HFF-Myc (cell line): ENCODE measurements at regions not wholly inside any gene's neighbourhood (a gene's known extent, or its start where the extent isn't known, plus 50 kb on each side); places are given as distances from the start of the nearest gene placed in this dataset.

ENCODE experiments used
- DNase-seq: peaks from one replicate; pipeline ENCODE4 v3.0.0-alpha.2; 2011; ENCODE audit warnings: low read depth; ENCODE audit errors: extremely low read depth
- H3K4me3 ChIP-seq: replicated peaks from 2 replicates; pipeline ENCODE4 v1.5.1; 2011; ENCODE audit warnings: low read depth, mild to moderate bottlenecking, control low read depth, low read length
- TF ChIP-seq, protein P1 (sequence below): IDR thresholded peaks from 2 replicates; pipeline ENCODE4 v1.5.1; 2012; ENCODE audit warnings: mild to moderate bottlenecking, low read depth, low read length, control low read depth; ENCODE audit errors: missing control alignments

GRCh38 chr1:83619170-83619896 is 379.6 kb downstream of the TTLL7 start:
- TF ChIP-seq, protein P1, sequence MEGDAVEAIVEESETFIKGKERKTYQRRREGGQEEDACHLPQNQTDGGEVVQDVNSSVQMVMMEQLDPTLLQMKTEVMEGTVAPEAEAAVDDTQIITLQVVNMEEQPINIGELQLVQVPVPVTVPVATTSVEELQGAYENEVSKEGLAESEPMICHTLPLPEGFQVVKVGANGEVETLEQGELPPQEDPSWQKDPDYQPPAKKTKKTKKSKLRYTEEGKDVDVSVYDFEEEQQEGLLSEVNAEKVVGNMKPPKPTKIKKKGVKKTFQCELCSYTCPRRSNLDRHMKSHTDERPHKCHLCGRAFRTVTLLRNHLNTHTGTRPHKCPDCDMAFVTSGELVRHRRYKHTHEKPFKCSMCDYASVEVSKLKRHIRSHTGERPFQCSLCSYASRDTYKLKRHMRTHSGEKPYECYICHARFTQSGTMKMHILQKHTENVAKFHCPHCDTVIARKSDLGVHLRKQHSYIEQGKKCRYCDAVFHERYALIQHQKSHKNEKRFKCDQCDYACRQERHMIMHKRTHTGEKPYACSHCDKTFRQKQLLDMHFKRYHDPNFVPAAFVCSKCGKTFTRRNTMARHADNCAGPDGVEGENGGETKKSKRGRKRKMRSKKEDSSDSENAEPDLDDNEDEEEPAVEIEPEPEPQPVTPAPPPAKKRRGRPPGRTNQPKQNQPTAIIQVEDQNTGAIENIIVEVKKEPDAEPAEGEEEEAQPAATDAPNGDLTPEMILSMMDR: no peak
- no peak for DNase-seq
- no peak overlapping the region for H3K4me3 ChIP-seq

DNA sequence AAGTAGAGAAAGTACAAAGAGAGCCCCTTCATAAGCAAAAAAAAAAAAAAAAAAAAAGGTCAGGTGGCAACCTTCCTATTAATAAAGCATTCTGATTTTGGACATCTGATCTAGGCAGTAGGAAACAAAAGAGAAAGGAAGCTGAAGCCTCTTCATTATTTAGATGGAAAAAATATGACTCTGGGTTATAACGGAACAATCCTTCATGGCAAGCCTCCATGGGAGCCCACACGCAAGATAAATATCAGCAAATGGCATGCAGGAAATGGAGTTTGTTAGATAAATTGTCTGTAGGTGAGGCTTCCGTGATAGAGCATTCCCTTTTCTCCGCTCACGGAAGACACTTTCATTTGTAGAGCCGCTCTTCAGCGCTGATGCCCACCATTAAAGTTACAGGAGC is 381.0 kb downstream of the TTLL7 start:
- no peak for DNase-seq
- no peak overlapping the region for H3K4me3 ChIP-seq
- TF ChIP-seq, protein P1: no peak

- H3K4me3 ChIP-seq: no peak overlapping the region
- DNase-seq: no peak
Measured at GRCh38 chr1:83615370-83615769, 383.6 kb downstream of the TTLL7 start.

DNA sequence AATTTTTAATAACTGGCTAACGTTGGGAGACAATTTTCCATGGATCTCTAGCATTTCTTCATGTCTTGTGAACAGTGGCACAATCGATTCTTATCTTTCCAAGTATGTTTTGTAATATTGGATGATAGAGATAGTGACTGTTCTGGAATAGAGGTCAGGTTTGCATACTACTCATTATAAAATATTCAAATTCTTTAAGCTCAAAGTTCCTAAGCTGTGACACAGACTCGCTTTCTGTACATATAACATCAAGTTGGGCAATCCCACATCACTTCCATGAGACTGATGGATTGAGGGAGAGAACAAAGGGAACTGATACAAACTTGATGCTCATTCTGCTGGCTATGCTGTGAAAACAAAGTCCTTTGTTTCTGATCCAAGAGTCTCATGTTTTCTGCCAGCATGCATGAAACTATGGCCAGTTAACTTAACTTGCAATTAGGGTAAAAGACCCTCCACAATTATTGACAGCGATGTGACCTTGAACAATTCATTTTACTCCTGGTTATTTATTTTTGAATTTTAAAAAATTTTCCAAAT is 392.4 kb downstream of the TTLL7 start:
- TF ChIP-seq, protein P1: no peak
- DNase-seq: no peak
- H3K4me3 ChIP-seq: no peak overlapping the region

More at GRCh38 chr1:83615370-83615769, 383.6 kb downstream of the TTLL7 start:
- TF ChIP-seq, protein P1: no peak

DNA sequence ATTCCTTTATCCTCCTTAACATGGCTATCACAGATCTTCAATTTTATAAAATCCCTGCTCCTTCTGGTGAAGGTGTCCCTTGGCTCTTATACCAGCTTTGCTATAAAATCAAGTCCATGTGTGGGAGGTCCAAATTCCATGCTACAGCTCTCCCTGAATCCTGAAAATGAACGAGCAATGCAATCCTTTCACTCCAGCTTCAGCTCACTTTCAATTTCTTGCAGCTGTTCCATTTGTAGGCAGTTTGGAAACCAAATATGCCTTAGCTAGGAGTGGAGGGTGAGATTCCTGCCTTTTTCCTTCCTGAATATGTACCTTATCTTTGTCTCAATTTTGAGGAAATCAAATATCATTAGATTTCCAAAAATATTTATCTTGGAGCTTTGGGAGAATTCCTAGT is 402.6 kb downstream of the TTLL7 start:
- TF ChIP-seq, protein P1: no peak
- H3K4me3 ChIP-seq: no peak overlapping the region
- no peak for DNase-seq

DNA sequence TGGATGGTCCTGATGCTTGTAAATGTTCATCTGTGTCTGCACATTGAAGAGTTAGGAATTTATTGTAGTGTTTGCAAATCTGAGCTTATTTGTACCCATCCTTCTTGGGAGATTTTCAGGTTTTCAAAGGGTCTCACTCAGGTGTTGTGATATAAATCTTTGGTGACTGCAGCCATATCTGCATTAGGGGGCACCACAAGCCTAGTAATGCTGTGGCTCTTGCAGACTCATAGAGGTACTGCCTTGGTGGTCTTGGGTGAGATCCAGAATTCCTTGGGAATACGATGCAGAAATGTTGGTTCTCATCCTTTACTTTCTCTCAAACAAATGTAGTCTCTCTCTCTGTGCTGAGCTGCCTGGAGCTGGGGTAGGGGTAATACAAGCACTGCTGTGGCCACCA is 405.9 kb downstream of the TTLL7 start:
- no peak for DNase-seq
- TF ChIP-seq, protein P1: no peak

More for the DNA sequence above, 405.9 kb downstream of the TTLL7 start:
- no peak overlapping the region for H3K4me3 ChIP-seq
